ENCODE measurements at regions not wholly inside any gene's neighbourhood (a gene's known extent, or its start where the extent isn't known, plus 50 kb on each side); places are given as distances from the start of the nearest gene placed in this dataset.

DNA sequence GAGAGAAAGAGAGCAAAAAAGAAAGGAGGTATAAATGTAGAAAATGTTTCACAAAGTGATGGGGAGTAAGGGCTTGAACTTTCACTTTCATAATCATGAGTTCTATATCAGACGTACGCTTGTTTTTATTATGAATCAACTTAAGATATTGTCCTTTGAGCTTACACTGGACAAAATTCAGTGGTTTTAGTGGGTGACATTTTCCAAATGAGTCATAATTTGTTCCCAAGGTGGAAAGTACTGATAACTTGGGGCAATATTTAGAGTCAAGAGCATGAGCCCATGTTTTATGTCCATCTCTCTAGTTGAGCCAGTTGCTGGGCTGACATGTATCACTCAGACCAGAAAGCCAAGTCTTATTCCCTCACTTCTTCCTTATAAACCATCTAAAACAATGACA is 161.6 kb downstream of the CHRM3 start:
- TF ChIP-seq, protein P1, sequence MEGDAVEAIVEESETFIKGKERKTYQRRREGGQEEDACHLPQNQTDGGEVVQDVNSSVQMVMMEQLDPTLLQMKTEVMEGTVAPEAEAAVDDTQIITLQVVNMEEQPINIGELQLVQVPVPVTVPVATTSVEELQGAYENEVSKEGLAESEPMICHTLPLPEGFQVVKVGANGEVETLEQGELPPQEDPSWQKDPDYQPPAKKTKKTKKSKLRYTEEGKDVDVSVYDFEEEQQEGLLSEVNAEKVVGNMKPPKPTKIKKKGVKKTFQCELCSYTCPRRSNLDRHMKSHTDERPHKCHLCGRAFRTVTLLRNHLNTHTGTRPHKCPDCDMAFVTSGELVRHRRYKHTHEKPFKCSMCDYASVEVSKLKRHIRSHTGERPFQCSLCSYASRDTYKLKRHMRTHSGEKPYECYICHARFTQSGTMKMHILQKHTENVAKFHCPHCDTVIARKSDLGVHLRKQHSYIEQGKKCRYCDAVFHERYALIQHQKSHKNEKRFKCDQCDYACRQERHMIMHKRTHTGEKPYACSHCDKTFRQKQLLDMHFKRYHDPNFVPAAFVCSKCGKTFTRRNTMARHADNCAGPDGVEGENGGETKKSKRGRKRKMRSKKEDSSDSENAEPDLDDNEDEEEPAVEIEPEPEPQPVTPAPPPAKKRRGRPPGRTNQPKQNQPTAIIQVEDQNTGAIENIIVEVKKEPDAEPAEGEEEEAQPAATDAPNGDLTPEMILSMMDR (optimal IDR thresholded peaks at IDR 0.05 in 1 of 3, IDR thresholded peaks at IDR 0.05 in 1 of 3, conservative IDR thresholded peaks at IDR 0.05 in 1 of 3; ENCODE audit: extremely low read depth in 1 of 3, insufficient read depth in 2 of 3, low read length in 3 of 3), result no peak
- no peak for TF ChIP-seq EZH2 (IDR thresholded peaks at IDR 0.05; ENCODE audit: low read length)

Measured in keratinocyte (primary cell).